ENCODE measurements at regions not wholly inside any gene's neighbourhood (a gene's known extent, or its start where the extent isn't known, plus 50 kb on each side); places are given as distances from the start of the nearest gene placed in this dataset.
"Not testable (repeated sequence)": the region's sequence is repeated elsewhere in the genome, so short reads cannot be mapped to it uniquely, and the experiment has no call there.

DNA sequence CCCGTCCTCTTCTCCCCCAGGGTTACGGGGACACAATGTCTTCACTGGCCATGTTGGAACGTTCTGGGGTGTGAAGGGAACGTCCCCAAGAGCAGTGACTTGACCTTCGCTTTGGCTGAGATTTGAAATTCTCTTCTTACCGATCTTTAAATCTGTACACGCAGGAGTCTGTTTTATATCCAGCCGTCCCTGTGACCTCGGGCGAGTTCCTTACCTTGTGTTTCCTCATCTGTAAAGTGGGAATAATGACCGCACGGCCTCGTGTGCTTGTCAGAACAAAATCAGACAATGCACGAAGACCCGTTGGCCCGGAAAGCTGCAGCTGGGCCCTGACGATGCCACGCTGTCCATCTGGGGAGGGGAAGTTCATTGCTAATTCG, 454.3 kb downstream of the PREX1 start:
- TF ChIP-seq, protein P1, sequence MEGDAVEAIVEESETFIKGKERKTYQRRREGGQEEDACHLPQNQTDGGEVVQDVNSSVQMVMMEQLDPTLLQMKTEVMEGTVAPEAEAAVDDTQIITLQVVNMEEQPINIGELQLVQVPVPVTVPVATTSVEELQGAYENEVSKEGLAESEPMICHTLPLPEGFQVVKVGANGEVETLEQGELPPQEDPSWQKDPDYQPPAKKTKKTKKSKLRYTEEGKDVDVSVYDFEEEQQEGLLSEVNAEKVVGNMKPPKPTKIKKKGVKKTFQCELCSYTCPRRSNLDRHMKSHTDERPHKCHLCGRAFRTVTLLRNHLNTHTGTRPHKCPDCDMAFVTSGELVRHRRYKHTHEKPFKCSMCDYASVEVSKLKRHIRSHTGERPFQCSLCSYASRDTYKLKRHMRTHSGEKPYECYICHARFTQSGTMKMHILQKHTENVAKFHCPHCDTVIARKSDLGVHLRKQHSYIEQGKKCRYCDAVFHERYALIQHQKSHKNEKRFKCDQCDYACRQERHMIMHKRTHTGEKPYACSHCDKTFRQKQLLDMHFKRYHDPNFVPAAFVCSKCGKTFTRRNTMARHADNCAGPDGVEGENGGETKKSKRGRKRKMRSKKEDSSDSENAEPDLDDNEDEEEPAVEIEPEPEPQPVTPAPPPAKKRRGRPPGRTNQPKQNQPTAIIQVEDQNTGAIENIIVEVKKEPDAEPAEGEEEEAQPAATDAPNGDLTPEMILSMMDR (IDR thresholded peaks at IDR 0.05; ENCODE audit: extremely low read depth, insufficient read depth, missing control alignments) = no peak
- in situ Hi-C loops (cut with MboI; ENCODE audit: low pct_unique_long_range_greater_than_20kb, low sequenced_read_pairs, unreplicated experiment) = no loop called here

DNA sequence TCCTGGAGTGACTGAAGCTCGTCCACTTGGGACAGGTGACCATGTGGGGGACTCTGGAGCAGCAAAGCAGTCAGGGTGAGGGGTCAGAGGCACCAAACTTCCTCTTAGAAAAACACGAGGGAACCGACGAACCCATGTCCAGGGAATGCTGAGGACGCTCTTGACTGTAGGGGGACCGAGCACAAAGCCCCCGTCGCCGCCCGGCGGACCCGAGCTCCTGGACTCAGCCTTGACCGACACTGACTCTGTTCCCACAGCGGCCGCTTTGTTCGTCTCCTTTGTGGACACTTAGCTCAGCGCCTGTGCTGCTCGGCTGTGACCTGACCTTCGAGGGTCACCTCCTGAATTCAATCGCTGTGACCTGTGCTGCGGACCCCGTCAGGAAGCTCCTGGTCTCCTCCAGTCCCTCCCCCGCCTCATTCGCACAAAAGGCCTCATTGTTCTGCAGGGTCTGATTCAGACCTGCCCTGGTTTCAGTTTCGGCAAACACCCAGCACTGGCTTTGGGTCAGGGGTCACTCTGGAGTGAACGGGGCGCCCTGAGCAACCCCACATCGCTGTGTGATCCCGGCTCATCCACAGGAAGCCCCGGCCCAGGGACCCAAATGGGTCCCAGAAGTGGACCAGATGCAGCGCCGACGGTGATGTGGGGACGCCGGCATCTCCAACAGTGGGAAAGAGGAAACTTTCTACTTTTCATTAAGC, 454.8 kb downstream of the PREX1 start:
- in situ Hi-C loops (cut with MboI; ENCODE audit: low pct_unique_long_range_greater_than_20kb, low sequenced_read_pairs, unreplicated experiment); DNase-seq (ENCODE audit: low spot score): not testable (repeated sequence)

More for the DNA sequence above, 454.3 kb downstream of the PREX1 start:
- no peak for DNase-seq (ENCODE audit: low spot score)

DNA sequence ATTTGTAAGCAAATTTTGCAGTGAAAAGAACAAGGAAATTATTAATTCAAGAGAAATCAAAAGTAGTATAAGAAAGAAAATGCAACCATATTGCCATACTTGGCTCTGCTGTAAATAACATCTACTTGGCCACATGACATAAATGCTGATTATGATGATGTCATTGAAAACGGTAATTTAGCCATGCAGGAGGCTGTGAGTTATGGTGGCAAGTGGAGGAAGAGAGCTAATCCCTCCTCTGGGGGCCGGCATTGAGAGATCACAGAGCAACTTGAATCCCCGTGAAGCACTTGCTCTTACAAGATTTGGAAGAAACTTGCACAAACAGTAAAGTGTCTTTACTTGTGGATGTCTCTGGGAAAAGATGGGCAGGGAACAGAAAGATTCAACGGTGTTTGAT, 456.6 kb downstream of the PREX1 start:
- in situ Hi-C loops (cut with MboI; ENCODE audit: low pct_unique_long_range_greater_than_20kb, low sequenced_read_pairs, unreplicated experiment) = no loop called here
- TF ChIP-seq, protein P1 (IDR thresholded peaks at IDR 0.05; ENCODE audit: extremely low read depth, insufficient read depth, missing control alignments) = no peak
- DNase-seq (ENCODE audit: low spot score) = no peak

GRCh38 chr20:48368580-48369021, 459.2 kb downstream of the PREX1 start:
- DNase-seq (ENCODE audit: low spot score); in situ Hi-C loops (cut with MboI; ENCODE audit: low pct_unique_long_range_greater_than_20kb, low sequenced_read_pairs, unreplicated experiment): not testable (repeated sequence)

GRCh38 chr20:48367541-48368358, 460.0 kb downstream of the PREX1 start:
- DNase-seq (ENCODE audit: low spot score); in situ Hi-C loops (cut with MboI; ENCODE audit: low pct_unique_long_range_greater_than_20kb, low sequenced_read_pairs, unreplicated experiment): not testable (repeated sequence)

- in situ Hi-C loops (cut with MboI; ENCODE audit: low pct_unique_long_range_greater_than_20kb, low sequenced_read_pairs, unreplicated experiment) = no loop called here
- DNase-seq (ENCODE audit: low spot score) = no peak
- TF ChIP-seq, protein P1 (IDR thresholded peaks at IDR 0.05; ENCODE audit: extremely low read depth, insufficient read depth, missing control alignments) = no peak
These were observed 461.6 kb downstream of the PREX1 start for GRCh38 chr20:48366230-48366629.

- TF ChIP-seq, protein P1 (IDR thresholded peaks at IDR 0.05; ENCODE audit: extremely low read depth, insufficient read depth, missing control alignments) = no peak
- in situ Hi-C loops (cut with MboI; ENCODE audit: low pct_unique_long_range_greater_than_20kb, low sequenced_read_pairs, unreplicated experiment) = no loop called here
- peak; percentile 67 for DNase-seq (ENCODE audit: low spot score)
These were observed 462.9 kb downstream of the PREX1 start for GRCh38 chr20:48364688-48365421.

DNA sequence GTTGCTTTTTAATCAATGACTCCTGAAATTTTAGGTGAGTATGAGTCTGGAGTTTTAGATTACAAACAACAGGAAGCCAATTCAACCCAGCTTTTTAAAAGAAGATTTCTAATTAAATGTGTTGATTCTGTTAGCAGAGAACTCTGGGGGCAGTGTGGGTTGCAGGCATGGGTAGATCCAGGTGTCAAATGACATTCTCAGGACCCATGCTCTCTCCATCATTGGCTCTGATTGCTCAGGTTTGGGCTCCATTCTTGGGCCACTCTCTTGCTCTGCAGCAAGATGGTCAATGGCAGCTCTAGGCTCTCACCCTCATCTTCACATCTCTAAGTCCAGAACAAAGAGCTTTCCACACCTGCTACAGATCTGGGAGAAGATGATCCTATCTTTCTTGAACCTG, 463.7 kb downstream of the PREX1 start:
- TF ChIP-seq, protein P1 (IDR thresholded peaks at IDR 0.05; ENCODE audit: extremely low read depth, insufficient read depth, missing control alignments) = no peak
- in situ Hi-C loops (cut with MboI; ENCODE audit: low pct_unique_long_range_greater_than_20kb, low sequenced_read_pairs, unreplicated experiment) = no loop called here
- no peak for DNase-seq (ENCODE audit: low spot score)
